Left kidney (tissue), 1 donor: ENCODE measurements at regions not wholly inside any gene's neighbourhood (a gene's known extent, or its start where the extent isn't known, plus 50 kb on each side); places are given as distances from the start of the nearest gene placed in this dataset.

Source experiments
- DNase-seq: peaks from one replicate; pipeline ENCODE4 v3.0.0-alpha.2; 2013

DNA sequence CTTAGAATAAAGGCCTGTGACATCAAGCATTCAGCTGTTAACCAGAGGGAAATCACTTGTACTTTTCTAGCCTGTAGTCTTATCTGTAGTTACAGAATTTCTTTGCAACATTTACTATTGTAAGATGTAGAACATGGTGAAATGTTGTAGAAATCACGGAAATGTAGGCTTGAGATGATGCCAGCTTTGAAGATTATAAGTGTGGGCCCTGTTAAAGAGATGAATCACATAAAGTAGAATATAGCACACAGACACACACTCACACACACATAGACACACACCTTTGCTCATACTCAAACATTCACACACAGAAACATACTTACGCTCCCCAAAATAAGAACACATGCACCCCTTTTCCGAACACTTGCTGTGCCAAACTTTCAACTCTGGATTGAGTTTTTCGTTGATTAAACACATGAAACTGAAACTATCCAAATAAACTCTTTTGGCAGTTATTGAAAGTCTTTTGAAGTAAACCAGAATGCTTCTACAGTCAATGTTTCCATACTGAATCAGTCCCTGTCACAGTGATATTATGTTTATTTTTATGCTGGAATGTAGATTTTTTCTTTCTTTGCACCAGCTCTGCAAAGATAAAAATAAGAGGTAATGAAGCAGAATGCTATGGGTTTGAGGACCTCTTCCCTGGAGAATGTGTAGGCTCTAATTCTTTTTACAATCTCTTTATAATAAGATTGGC is 230.3 kb upstream of the MEOX2 start:
- DNase-seq = no peak

DNA sequence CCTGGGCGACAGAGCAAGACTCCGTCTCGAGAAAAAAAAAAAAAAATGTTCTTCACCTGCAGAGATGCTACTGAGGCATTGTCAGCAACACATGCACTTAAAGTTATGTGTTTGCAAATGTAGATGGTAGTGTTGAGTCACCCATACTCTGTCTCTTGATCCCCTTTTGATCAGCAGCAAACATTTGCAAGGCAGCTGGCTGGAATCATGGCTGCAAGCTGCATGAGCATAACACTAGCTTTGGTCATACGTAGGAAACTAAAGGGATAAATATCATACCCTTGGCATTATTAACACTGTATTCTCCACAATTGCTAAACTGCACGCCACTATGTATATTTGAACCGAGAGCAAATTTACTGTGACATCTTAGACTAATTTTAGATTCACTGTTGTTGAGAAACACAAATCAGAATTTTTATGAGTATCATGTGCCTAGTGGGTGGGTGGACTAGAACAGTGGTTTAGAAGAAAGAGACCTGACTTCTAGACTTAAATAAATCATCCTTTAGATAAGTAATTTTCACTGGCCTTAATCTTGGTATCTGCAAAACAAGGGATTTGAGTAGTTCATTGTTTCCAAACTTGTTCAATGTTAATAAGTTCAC is 229.3 kb upstream of the MEOX2 start:
- DNase-seq = no peak

DNA sequence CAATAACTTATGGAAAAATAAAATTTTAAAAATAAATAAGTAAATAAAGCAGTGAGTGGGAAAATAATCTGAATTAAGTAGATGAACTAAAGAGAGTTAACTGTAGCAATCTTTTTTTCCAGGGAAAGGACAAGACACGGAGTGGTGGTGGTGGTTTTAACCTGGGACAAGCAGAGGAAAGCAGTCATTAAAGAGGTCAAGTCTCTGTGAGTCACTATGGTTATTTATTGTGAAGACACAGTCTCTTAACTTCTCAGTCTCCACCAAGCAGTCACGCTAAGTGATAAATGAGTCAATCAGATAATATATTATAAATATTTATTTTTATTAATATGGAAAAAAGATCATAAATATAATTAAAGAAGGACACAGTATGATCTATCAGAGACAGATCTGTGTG is 228.1 kb upstream of the MEOX2 start:
- no peak for DNase-seq

DNA sequence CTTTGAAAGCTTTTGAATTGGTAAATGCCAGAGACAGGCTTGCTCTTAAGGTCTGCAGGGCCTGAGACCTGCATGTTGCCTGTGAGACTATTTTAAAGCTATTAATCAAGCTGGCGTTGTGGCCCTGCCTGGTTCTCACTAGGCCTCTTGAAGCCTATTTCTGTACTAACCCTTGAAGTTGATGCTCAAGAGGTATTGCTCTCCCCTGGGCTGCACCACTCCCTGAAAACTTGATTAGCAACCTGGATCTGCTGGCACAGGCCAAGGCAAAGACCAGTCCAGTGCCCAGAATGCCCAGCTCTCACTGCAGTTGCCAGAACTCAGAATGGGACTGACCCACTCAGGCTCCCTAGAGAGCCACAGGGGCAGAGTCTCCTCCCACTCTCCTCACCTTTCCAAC is 220.0 kb upstream of the MEOX2 start:
- no peak for DNase-seq

DNA sequence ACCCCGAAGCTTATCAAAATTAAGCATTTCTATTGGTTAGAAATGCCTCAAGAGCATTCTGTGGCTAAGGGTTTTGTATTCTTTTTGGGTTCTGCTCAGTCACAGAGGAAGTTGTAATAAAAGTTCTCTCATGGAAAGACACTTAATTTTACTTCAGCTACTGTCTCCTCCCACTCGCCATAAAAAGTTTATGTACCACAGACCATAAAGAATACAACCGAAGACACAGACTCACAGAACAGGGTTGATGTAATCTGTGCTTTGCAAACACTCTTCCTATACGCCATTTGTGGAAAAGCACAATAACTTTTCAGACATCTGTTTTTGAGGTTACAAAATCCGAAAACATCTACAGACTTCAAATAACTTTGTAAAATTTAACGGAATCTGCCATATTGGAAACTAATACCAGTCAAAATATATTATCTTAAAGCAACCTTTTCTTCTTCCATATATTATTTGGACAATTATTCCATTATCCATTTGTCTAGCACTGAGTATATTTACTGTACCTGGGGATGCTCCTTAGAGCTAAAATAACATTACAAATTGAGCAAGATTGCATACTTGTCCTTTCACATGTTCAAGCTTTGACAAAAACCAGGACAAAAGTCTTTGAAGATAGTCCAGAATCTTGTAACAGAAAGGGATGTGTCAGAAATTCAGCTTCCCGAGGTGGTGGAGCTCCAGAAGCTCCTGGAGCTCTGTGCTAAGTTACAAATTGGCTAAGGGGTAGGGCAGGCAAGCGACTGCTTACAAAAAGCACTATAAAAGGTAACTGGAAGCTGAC is 219.0 kb upstream of the MEOX2 start:
- peak; percentile 18 for DNase-seq

DNA sequence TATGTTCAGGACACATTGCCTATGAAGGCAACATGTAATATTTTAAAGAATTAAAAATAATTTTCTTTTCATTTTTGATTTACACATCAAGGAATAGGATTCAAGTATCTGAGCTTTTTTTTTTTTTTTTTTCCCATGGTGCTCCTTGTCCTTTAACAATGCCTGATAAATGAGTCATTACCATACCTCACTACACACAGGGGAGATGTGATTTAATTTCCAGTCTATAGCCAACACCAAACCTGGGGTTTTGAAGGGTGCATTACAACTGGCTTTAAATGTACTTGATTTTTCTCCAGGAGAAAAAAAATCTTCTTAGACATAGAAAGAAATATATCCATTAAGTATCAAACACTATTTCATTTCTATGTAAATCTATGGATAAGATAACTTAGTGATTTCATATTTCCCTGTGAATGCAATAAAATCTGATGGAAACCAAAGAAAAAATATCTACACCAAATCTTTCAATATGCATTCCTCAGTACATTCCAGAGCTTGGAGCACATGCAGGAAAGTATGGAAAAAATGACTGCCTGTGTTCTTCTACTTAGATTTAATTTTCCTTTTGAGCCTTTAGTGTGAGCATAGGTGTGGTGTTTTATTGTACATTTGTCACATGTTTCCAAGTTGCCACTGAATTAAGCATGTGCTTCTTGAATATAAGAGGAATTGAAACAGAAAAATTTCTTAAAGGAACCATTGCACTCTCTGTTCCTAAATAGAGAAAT is 204.8 kb upstream of the MEOX2 start:
- DNase-seq = no peak

DNA sequence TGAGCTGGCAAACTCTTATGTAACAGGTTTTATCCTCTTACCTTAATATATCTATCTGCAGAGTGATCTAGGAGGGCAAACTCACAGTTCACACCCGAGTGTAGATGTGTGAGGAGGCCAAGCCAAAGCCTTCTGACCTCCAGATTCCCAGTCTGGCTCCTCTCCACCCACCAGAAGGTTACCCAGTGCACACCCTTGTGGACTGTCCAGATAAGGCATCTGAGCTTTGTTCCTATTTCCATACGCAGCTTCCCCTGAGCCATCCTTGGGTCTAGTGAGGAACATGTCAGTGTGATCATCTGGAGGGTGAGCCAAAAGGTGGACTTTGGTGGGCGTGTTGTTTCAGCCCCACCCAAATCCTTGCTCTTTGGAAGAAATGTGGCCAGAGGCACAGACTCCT is 203.0 kb upstream of the MEOX2 start:
- no peak for DNase-seq

DNA sequence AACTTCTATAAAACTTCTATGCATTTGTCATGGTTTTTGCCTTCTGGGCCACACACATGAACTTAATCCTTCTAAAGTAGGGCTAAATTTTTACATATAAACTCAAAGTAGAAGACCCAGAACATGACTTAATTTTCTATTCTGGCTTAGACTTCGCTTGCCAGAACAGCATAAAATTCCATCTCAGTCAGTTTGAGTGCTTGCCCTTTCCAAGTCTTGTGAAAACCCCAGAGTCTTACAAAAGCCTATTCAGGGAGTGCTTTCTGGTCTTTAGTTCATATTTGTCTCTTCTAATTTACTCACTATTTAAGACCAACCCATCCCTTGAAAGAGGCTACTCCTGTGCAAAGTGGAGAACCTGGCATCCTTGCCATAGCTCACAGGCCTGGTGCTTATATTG is 201.6 kb upstream of the MEOX2 start:
- no peak for DNase-seq

DNA sequence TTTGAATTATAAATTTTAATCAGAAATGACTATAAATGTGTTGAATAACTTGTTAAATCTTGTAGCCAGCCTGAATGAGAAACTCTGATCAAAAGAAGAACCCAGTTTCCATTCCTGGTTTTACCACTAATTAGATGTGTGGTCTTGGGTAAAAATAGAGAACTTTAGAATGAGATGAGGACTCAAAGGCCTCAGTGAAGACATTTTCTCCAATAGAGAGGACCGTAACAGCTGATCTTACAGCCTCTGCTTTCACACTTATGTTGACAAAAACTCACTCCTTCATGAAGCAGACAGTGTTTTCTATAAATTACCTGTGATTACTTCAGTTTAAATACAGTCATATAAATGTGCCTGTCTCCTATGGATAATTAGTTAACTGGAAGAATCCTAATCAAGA is 200.1 kb upstream of the MEOX2 start:
- no peak for DNase-seq

DNA sequence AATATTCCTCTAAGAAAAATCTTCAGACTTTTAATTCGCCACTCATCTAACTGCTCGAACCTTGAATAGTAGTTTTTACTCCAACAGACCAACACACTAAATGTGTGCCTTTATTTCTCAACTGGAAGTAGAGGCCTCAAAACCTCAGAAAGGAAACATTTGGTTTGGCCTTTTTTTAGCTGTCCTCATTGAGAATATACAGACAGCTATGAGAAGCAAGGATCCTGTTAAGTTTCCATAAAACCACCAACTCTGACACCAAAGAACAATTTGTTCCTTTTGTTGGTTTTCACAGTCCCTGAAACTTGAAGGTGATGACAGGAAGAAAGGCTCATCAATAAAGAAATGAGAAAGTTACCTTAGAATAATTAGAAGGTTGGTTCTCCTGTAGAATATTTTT is 199.2 kb upstream of the MEOX2 start:
- DNase-seq = no peak

DNA sequence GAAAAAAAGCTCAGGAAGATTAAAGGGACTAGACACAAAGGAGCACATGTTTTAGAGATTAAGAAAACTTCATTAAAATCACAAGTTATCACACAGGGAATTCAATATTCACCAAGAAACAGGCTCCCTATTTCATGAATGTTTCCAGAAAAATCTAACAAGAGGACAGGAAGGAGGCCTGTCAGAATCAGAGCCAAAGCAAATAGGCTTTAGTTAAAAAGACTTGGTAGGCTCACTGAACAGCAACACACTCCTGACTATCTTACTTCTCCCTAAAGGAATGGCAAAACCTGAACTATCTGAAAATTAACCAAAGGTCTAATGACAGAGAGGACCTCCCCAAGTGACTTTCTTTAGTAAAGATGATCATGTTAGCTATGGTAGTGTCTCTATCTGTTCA is 188.3 kb upstream of the MEOX2 start:
- DNase-seq = no peak

DNA sequence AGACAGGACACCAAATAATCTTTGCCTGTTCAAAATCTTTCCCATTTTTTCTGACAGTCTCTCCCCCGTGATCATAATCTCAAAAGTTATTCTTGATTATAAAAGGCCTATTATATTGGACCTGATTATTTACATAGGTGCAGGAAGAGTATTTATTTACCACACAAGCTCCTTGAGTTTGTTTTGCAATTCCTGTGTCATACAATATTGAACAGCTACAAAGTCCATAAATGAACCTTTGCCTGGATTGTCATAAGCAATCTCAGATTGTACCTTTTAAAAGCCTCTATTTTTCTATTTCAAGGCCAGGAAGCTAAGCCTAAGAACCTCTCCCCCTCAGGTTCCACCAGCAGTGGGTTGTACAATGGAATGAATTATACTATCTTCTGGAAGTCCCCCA is 183.9 kb upstream of the MEOX2 start:
- DNase-seq = no peak

DNA sequence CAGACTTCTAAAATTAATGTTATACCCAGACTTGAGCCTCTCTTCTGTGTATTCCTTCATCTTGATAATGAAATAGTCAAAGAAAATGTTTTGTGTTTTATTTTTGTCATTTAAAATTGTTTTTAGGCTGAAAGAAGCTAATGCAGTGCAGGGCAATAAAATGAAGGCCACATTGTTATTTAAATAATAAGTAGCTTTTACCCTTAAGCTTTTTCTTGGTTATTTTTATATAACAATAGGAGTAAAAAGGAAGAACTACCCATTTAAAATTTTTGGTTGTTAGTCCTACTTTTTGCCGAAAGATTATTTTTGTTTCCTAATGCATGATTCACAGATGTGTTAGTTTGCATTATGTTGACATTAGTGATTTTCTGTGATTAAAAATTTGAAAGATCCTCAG is 181.0 kb upstream of the MEOX2 start:
- DNase-seq = no peak

DNA sequence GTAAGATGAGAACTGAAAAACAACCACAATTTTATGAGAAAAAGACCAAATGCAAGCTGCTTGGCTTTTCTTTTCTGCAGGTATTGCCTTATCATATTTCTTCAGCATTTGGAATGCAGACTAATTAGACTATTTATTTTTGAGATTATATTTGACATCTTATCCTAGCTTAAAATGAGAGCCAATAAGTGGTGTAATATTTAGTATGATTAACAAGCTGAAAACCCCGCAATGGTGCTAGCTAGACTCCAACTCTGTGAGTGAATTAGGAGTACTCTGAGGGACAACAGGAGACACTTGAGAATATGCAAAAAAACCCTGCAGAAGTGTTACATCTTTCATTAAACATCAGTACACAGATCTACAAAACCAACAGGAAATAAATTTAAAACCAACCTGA is 180.3 kb upstream of the MEOX2 start:
- no peak for DNase-seq

DNA sequence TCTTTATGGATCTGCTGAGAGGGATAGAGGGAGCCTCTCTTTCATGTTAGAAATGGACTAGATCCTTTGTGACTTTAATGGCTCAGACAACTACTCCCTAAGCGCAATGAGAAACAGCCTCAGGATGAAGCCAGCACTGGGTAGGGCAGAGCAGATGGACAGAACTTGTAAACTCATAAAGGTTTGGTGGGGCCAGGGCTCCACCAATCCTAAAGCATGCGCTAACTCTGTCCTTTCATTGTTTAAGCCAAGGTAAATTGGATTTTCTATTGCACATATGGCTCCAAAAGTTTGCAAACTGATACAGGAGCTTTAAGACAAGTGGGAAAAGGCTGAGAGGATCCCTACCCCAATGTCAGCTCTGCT is 178.1 kb upstream of the MEOX2 start:
- DNase-seq = no peak

DNA sequence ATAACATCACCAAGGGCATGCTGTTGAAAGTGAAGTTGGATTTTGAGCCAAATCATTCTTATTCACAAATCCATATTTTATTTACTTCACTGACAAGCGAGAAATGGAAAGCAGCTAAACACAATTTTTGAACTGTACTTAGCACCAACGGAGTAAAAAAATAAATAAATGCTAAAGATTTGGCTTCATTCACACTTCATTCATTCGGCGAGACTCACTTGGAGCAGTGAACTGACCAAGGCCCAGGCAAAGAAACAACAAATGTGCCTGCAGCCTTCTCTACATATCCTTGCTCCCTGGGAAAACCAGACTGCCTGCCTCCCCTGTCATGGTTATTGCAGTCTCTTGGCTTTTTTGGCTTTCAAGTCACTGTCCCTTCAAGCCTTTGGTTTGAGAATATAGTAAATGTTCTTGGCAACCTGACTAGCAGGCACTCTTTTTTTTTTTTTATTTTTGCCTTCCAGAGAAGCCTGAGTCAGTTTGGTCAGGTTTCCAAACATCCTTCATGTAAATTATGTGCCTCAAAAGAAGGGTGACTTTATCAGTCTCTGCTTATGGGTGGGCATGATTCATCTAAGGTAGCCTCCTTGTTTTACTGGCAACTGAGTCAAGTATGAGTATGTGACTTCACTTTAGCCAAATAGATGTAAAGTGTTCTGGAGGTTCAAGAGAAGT is 177.6 kb upstream of the MEOX2 start:
- DNase-seq = no peak

DNA sequence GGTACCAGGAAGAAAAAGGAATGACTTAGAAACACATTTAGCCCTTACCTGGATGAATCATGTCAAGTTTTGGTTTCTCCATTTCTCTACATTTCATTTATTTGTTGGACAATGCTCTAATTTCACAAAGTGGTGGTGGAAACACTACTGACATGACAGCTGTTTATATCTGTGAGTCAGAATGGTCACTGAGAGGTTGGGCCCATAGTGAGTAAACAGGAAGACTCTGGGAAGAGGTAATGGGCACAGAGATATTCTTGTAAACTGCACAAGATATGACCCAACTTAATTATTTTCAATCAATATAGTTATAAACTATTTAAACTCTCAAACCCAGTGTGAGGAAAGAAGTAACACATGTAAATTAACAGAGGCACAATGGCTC is 176.3 kb upstream of the MEOX2 start:
- no peak for DNase-seq

DNA sequence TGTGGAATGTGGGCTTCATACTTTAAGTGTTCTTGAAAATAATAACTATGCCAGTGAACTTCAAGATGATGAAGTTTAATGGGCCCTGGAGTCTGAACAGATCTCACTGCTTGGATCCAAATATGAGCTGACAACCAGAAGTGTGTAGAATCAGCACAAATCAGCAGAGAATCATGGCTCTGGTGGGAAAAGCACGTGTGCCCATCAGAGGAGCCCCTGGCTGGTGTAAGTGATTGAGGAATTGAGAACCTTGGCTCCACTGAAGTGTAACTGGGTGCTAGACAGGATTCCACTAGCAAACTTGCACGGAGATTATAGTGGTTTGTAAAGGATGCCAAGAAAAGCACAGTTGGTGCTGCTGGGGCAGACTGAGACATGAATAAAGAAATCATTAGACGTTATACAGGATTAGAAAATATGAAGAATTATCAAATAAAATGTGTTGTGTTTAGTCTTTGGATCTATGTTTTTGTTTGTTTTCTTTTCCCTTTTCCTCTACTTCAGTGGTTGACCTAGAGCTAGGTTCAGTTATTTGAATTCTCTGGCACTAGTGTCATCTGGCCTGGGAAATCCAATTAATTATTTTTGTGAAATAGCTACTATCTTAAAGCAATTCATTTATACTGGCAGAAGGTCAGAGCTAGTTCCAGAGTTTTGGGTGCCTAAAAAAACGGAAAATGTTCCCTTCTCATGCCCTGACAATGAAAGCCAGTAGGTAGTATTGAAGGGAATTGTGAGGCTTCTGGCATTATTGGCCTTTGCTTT is 175.7 kb upstream of the MEOX2 start:
- DNase-seq = no peak

DNA sequence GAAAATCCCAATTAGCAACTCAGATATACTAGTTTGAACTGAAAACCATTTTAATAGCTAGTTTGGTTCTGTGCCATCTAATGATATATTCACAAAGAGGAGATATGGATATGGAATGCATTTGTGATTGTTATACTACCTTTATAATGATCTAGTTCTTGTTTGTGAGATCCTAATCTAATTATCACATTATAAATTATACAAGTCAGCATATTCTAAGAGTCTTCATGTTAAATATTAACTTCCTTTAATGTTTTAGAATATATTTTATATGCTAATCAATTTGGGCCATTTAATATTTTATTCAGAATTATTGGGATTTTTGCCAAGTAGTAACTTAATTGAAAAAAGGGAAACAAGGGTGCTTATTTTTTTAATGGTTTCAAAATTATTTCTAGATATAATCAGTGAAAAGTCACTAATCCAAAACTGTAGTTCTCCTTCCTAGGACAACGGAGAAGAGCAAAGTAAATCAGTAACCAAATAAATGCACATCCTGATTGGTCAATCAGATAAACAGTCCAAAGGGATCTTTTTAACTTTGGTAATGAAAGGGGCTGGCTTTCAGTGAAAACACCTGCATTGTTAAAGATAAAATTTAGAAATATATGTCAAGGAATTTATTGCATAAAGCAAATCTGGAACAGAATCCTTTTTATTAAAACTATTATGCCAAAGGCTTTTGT is 173.9 kb upstream of the MEOX2 start:
- DNase-seq = no peak

DNA sequence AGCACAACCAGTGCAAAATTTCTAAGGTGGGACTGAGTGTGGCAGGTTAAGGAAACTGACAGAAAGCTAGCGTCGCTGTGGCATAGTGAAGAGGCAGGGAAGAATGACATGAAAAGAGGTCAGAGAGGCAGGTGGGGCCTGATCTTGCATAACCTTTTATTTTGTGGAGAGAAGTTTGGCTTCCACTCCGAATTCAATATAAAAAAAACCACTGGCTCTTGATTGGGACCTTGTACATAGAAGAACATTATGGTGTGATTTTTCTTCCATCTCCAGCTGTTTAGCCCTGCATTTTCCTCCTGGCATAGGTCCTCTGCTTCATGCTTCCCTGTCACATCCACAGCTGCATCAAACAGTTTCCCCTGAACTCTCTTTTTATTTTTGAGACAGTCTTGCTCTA is 170.5 kb upstream of the MEOX2 start:
- DNase-seq = no peak

DNA sequence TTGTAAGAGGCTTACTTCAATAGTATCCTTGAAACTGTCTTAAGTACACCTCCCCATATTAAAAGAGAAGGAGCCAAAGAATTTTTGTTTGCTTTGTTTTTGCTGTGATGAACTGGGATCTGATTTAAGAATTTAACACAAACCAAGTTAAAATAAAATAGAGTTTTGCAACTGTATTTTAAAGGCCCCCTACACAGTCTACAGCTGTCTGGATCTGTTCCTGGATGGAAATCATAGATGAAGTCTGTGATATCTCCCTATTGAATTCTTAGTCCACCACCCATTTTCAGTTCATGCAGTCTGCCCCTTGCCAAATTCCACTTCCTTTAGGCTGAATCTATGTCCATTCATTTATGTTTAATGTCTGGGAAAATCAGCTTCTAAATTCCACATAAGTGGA is 169.8 kb upstream of the MEOX2 start:
- DNase-seq = no peak
